ENCODE measurements at regions not wholly inside any gene's neighbourhood (a gene's known extent, or its start where the extent isn't known, plus 50 kb on each side); places are given as distances from the start of the nearest gene placed in this dataset.

DNA sequence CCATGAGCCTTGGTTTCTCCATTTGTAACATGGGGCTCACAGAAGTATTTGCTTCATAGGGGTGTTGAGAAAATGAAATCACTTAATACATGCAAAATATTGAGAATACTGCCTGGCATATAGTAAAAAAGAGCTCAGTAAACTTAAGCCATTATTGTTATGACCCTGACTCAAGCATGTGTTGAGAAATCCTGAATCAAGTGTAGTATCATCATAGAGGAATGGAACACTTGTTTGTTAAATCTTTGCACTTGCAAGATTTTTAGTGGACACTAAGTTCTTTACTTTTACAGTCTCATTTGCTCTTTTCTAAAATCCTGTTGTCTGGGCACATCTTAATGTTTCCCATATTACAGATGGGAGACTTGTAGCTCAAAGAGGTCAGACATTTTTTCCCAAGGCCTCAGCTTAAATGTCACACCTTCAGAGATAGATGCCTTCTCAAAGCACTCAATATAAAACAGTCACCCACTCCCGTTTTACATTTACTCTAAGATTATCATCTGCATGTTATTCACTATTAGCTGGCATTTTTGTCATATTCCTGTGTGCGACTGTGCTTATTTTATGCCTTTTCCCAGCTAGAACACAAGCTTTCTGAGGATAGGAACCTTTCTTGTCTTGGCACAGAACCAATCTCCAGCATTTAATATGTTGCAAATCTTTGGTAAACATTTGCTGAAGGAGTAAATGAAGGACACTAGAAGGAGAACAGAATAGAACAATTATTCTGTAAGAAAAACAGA lies 250.0 kb upstream of the TNC start:
- TF ChIP-seq, protein P1, sequence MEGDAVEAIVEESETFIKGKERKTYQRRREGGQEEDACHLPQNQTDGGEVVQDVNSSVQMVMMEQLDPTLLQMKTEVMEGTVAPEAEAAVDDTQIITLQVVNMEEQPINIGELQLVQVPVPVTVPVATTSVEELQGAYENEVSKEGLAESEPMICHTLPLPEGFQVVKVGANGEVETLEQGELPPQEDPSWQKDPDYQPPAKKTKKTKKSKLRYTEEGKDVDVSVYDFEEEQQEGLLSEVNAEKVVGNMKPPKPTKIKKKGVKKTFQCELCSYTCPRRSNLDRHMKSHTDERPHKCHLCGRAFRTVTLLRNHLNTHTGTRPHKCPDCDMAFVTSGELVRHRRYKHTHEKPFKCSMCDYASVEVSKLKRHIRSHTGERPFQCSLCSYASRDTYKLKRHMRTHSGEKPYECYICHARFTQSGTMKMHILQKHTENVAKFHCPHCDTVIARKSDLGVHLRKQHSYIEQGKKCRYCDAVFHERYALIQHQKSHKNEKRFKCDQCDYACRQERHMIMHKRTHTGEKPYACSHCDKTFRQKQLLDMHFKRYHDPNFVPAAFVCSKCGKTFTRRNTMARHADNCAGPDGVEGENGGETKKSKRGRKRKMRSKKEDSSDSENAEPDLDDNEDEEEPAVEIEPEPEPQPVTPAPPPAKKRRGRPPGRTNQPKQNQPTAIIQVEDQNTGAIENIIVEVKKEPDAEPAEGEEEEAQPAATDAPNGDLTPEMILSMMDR (IDR thresholded peaks at IDR 0.05): no peak
- TF ChIP-seq KDM1A (IDR thresholded peaks at IDR 0.05; ENCODE audit: low read depth) (no peak), KDM5A (IDR thresholded peaks at IDR 0.05) (no peak), POLR2A (IDR thresholded peaks at IDR 0.05; ENCODE audit: low read length) (no peak), MAZ (IDR thresholded peaks at IDR 0.05; ENCODE audit: borderline replicate concordance, low read depth, low read length) (no peak), NR3C1 (IDR thresholded peaks at IDR 0.05) (no peak), CHD4 (IDR thresholded peaks at IDR 0.05; ENCODE audit: borderline replicate concordance) (no peak), NFE2L2 (conservative IDR thresholded peaks at IDR 0.05; ENCODE audit: low read length) (no peak), HOXA7 (CRISPR knock-in tag; IDR thresholded peaks at IDR 0.05) (no peak), EP300 (IDR thresholded peaks at IDR 0.05) (no peak), RAD21 (conservative IDR thresholded peaks at IDR 0.05 in 1 of 2, IDR thresholded peaks at IDR 0.05 in 1 of 2) (no peak)
- TF ChIP-seq, protein P2, sequence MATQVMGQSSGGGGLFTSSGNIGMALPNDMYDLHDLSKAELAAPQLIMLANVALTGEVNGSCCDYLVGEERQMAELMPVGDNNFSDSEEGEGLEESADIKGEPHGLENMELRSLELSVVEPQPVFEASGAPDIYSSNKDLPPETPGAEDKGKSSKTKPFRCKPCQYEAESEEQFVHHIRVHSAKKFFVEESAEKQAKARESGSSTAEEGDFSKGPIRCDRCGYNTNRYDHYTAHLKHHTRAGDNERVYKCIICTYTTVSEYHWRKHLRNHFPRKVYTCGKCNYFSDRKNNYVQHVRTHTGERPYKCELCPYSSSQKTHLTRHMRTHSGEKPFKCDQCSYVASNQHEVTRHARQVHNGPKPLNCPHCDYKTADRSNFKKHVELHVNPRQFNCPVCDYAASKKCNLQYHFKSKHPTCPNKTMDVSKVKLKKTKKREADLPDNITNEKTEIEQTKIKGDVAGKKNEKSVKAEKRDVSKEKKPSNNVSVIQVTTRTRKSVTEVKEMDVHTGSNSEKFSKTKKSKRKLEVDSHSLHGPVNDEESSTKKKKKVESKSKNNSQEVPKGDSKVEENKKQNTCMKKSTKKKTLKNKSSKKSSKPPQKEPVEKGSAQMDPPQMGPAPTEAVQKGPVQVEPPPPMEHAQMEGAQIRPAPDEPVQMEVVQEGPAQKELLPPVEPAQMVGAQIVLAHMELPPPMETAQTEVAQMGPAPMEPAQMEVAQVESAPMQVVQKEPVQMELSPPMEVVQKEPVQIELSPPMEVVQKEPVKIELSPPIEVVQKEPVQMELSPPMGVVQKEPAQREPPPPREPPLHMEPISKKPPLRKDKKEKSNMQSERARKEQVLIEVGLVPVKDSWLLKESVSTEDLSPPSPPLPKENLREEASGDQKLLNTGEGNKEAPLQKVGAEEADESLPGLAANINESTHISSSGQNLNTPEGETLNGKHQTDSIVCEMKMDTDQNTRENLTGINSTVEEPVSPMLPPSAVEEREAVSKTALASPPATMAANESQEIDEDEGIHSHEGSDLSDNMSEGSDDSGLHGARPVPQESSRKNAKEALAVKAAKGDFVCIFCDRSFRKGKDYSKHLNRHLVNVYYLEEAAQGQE (IDR thresholded peaks at IDR 0.05): no peak
- TF ChIP-seq, protein P3, sequence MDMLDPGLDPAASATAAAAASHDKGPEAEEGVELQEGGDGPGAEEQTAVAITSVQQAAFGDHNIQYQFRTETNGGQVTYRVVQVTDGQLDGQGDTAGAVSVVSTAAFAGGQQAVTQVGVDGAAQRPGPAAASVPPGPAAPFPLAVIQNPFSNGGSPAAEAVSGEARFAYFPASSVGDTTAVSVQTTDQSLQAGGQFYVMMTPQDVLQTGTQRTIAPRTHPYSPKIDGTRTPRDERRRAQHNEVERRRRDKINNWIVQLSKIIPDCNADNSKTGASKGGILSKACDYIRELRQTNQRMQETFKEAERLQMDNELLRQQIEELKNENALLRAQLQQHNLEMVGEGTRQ (IDR thresholded peaks at IDR 0.05): no peak
- TF ChIP-seq, protein P4, sequence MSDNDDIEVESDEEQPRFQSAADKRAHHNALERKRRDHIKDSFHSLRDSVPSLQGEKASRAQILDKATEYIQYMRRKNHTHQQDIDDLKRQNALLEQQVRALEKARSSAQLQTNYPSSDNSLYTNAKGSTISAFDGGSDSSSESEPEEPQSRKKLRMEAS (IDR thresholded peaks at IDR 0.05): no peak
